HEK293 (cell line): ENCODE measurements at regions not wholly inside any gene's neighbourhood (a gene's known extent, or its start where the extent isn't known, plus 50 kb on each side); places are given as distances from the start of the nearest gene placed in this dataset.

Source experiments
- CTCF ChIA-PET: fragments of 350-600 bp; formaldehyde crosslinking; extraction: SDS; loops from one replicate; lab custom pipeline; 2021; ENCODE audit warnings: antibody characterized with exemption; lab: Yijun Ruan, JAX
- POLR2A ChIA-PET: fragments of 300-600 bp; formaldehyde crosslinking; extraction: SDS; loops from one replicate; lab custom pipeline; 2020; ENCODE audit warnings: antibody characterized with exemption, inconsistent platforms; lab: Yijun Ruan, JAX
- H3K27ac ChIP-seq: fragments of 200-500 bp; sonication (Bioruptor generic); 2 replicates; pipeline ENCODE4 v1.5.1; 2014; ENCODE audit warnings: low read depth, low read length, control low read depth, inconsistent platforms; ENCODE audit errors: extremely low read depth
- H3K36me3 ChIP-seq, 2 experiments: fragments of 200-500 bp in 1 of 2; sonication (Bioruptor generic) in 1 of 2; 1 replicate in 1 of 2; 2 replicates in 1 of 2; pipeline ENCODE4 v1.5.1; 2014 to 2017; ENCODE audit warnings: inconsistent platforms in 2 of 2, low read length in 2 of 2; ENCODE audit not compliant: control insufficient read depth in 2 of 2, insufficient read depth in 1 of 2
- H3K4me1 ChIP-seq: fragments of 200-500 bp; sonication (Bioruptor generic); 2 replicates; pipeline ENCODE4 v1.5.1; 2014; ENCODE audit warnings: mild to moderate bottlenecking, low read length, inconsistent platforms; ENCODE audit not compliant: control insufficient read depth, insufficient read depth
- H3K4me3 ChIP-seq: 2 replicates; pipeline ENCODE4 v1.5.1; 2011; ENCODE audit warnings: low read depth, mild to moderate bottlenecking, control low read depth, low read length, moderate library complexity
- H3K9me3 ChIP-seq: fragments of 200-500 bp; sonication (Bioruptor generic); 2 replicates; pipeline ENCODE4 v1.5.1; 2014; ENCODE audit warnings: low read depth, low read length, inconsistent platforms; ENCODE audit not compliant: control insufficient read depth, insufficient read depth
- CTCF ChIP-seq: fragments of 450-650 bp; formaldehyde crosslinking; IDR thresholded peaks from 2 replicates; pipeline ENCODE4 v1.5.1; 2016; ENCODE audit warnings: missing biosample characterization, missing genetic modification characterization
- MEIS1 ChIP-seq: sonication (generic); formaldehyde crosslinking; IDR thresholded peaks from 2 replicates; pipeline ENCODE4 v1.8.1; 2022; ENCODE audit warnings: missing genetic modification reagents, mild to moderate bottlenecking, borderline replicate concordance
- ZBTB8A ChIP-seq: fragments of 450-650 bp; formaldehyde crosslinking; IDR thresholded peaks from 2 replicates; pipeline ENCODE4 v1.5.1; 2016; ENCODE audit warnings: missing biosample characterization, missing genetic modification characterization
- ZEB2 ChIP-seq: fragments of 450-650 bp; formaldehyde crosslinking; IDR thresholded peaks from 2 replicates; pipeline ENCODE4 v1.5.1; 2016; ENCODE audit warnings: missing biosample characterization, missing genetic modification characterization
- ZNF112 ChIP-seq: fragments of 450-650 bp; formaldehyde crosslinking; IDR thresholded peaks from 2 replicates; pipeline ENCODE4 v1.5.0; 2017; ENCODE audit warnings: missing biosample characterization, missing genetic modification characterization
- ZNF175 ChIP-seq: fragments of 450-650 bp; formaldehyde crosslinking; IDR thresholded peaks from 2 replicates; pipeline ENCODE4 v1.5.1; 2016; ENCODE audit warnings: missing biosample characterization, missing genetic modification characterization
- ZNF221 ChIP-seq: fragments of 450-650 bp; formaldehyde crosslinking; IDR thresholded peaks from 2 replicates; pipeline ENCODE4 v1.5.1; 2017; ENCODE audit warnings: missing biosample characterization, missing genetic modification characterization, borderline replicate concordance
- ZNF24 ChIP-seq: fragments of 450-650 bp; formaldehyde crosslinking; IDR thresholded peaks from 2 replicates; pipeline ENCODE4 v1.5.1; 2016; ENCODE audit warnings: missing biosample characterization, missing genetic modification characterization
- ZNF26 ChIP-seq: fragments of 450-650 bp; formaldehyde crosslinking; IDR thresholded peaks from 2 replicates; pipeline ENCODE4 v1.5.1; 2016; ENCODE audit warnings: missing biosample characterization, missing genetic modification characterization
- ZNF341 ChIP-seq: fragments of 450-650 bp; formaldehyde crosslinking; IDR thresholded peaks from 2 replicates; pipeline ENCODE4; 2016; ENCODE audit warnings: low read depth, missing biosample characterization, missing genetic modification characterization
- ZNF521 ChIP-seq: fragments of 450-650 bp; formaldehyde crosslinking; IDR thresholded peaks from 2 replicates; pipeline ENCODE4 v1.5.1; 2017; ENCODE audit warnings: missing biosample characterization, mild to moderate bottlenecking, missing genetic modification characterization
- ZNF555 ChIP-seq: fragments of 450-650 bp; formaldehyde crosslinking; conservative IDR thresholded peaks from 2 replicates; pipeline ENCODE4 v1.5.1; 2017; ENCODE audit warnings: missing biosample characterization, mild to moderate bottlenecking, missing genetic modification characterization, inconsistent platforms
- ZNF561 ChIP-seq: fragments of 450-650 bp; IDR thresholded peaks from 2 replicates; pipeline ENCODE4 v1.5.1; 2018; ENCODE audit warnings: missing biosample characterization, missing genetic modification characterization, borderline replicate concordance
- ZNF585B ChIP-seq: fragments of 450-650 bp; formaldehyde crosslinking; IDR thresholded peaks from 2 replicates; pipeline ENCODE4 v1.5.1; 2016; ENCODE audit warnings: missing biosample characterization, missing genetic modification characterization
- ZNF596 ChIP-seq: fragments of 450-650 bp; IDR thresholded peaks from 2 replicates; pipeline ENCODE4 v1.5.0; 2018; ENCODE audit warnings: missing biosample characterization, mild to moderate bottlenecking, missing genetic modification characterization, moderate library complexity
- ZNF610 ChIP-seq: fragments of 450-650 bp; formaldehyde crosslinking; IDR thresholded peaks from 2 replicates; pipeline ENCODE4 v1.5.1; 2016; ENCODE audit warnings: missing biosample characterization, missing genetic modification characterization, borderline replicate concordance
- ZNF624 ChIP-seq: fragments of 450-650 bp; formaldehyde crosslinking; IDR thresholded peaks from 2 replicates; pipeline ENCODE4 v1.5.1; 2017; ENCODE audit warnings: missing biosample characterization, missing genetic modification characterization
- ZNF629 ChIP-seq: fragments of 450-650 bp; formaldehyde crosslinking; IDR thresholded peaks from 2 replicates; pipeline ENCODE4 v1.5.1; 2017; ENCODE audit warnings: missing biosample characterization, missing genetic modification characterization
- ZNF660 ChIP-seq: fragments of 450-650 bp; IDR thresholded peaks from 2 replicates; pipeline ENCODE4 v1.5.1; 2018; ENCODE audit warnings: missing biosample characterization, mild to moderate bottlenecking, missing genetic modification characterization
- ZNF830 ChIP-seq: fragments of 450-650 bp; IDR thresholded peaks from 2 replicates; pipeline ENCODE4 v1.5.0; 2018; ENCODE audit warnings: missing biosample characterization, missing genetic modification characterization, low read depth, mild to moderate bottlenecking, moderate library complexity
- TF ChIP-seq, protein P1 (sequence below): fragments of 450-650 bp; formaldehyde crosslinking; IDR thresholded peaks from 2 replicates; pipeline ENCODE4 v1.5.1; 2016; ENCODE audit warnings: missing biosample characterization, missing genetic modification characterization
- TF ChIP-seq, protein P2 (sequence below): fragments of 450-650 bp; formaldehyde crosslinking; IDR thresholded peaks from 2 replicates; pipeline ENCODE4; 2016; ENCODE audit warnings: missing biosample characterization, missing genetic modification characterization
- TF ChIP-seq, protein P3 (sequence below): IDR thresholded peaks from 2 replicates; pipeline ENCODE4 v1.6.1; 2011; ENCODE audit warnings: mild to moderate bottlenecking, low read depth, low read length, borderline replicate concordance
- TF ChIP-seq, protein P4 (sequence below): fragments of 450-650 bp; formaldehyde crosslinking; IDR thresholded peaks from 2 replicates; pipeline ENCODE4 v1.5.1; 2016; ENCODE audit warnings: missing biosample characterization, missing genetic modification characterization

DNA sequence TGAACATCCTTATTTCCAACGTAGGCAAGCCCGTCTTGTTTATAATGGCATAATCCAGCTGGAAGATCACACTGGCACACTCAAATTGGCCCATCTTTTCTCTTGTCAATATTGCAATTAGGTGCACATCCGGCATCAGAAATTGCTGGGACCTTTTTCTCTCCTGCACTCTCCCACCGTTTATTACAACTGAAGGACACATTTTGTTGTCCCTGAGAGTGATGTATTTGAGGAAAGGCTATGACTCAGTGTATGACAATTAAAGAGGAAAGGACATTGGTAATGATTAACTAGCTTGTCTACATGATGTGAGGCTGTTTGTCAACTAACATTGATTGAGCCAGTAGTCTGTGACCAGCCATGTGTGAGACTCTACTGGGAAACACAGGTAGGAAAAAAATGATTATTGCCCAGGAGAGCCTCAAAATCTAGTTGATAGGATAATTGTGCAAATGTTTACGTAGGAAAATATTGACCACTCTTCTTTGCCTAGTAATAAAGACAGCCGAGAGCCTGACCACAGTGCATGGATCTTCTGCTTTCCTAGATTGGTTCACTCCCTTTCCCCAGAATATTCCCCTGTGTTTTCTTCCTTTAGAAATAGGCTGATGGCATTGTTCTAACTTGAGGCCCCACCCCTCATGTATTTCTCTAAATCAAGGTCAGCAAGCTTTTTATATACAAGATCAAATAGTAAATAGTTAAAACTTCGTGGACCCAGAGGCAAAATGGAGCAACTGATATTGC, 230.0 kb upstream of the BTBD3 start (continued):
- TF ChIP-seq, protein P1, sequence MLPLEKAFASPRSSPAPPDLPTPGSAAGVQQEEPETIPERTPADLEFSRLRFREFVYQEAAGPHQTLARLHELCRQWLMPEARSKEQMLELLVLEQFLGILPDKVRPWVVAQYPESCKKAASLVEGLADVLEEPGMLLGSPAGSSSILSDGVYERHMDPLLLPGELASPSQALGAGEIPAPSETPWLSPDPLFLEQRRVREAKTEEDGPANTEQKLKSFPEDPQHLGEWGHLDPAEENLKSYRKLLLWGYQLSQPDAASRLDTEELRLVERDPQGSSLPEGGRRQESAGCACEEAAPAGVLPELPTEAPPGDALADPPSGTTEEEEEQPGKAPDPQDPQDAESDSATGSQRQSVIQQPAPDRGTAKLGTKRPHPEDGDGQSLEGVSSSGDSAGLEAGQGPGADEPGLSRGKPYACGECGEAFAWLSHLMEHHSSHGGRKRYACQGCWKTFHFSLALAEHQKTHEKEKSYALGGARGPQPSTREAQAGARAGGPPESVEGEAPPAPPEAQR: no peak
- no peak for TF ChIP-seq ZNF830 (tag by site-specific recombination)
- TF ChIP-seq ZNF175 (tag by site-specific recombination): no peak
- TF ChIP-seq ZNF596 (tag by site-specific recombination): no peak
- no peak for TF ChIP-seq ZNF112 (tag by site-specific recombination)

DNA sequence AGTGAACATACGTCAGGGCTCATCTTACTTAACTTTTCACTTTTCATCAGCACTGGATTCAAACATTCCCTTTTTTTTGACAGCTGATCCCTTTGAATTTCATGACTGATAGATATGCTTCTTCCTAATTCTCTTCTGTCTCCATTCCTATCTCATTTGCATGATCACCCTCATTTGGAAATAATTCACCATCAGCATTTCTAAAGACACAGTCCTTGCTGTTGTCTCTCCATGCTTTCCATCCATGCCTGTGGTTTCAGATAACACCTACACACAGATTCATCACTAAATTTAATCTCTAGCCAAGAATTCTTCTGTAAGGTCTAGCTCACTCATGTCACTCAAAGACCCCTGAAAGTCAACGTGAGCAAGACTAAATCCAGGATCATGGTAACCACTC, 228.4 kb upstream of the BTBD3 start:
- CTCF ChIA-PET: no interaction called here

GRCh38 chr20:11691766-11692165, 225.9 kb upstream of the BTBD3 start:
- Histone ChIP-seq H3K9me3 (no peaks in the 10 kb centered on the region), H3K4me1 (peaks cover 6% of the 10 kb centered on the region), H3K4me3 (no peak overlapping the region), H3K27ac (no peak overlapping the region), H3K36me3 (no peaks in the 10 kb centered on the region)
- POLR2A ChIA-PET: no interaction called here
- CTCF ChIA-PET: interaction anchor here (1.2 kb wide), 1 partner anchor 16 kb away, joined by 3 read pairs; no protein-coding TSS in a partner anchor
- TF ChIP-seq ZNF561 (tag by site-specific recombination): no peak
- no peak for TF ChIP-seq ZNF521 (tag by site-specific recombination)
- TF ChIP-seq, protein P2, sequence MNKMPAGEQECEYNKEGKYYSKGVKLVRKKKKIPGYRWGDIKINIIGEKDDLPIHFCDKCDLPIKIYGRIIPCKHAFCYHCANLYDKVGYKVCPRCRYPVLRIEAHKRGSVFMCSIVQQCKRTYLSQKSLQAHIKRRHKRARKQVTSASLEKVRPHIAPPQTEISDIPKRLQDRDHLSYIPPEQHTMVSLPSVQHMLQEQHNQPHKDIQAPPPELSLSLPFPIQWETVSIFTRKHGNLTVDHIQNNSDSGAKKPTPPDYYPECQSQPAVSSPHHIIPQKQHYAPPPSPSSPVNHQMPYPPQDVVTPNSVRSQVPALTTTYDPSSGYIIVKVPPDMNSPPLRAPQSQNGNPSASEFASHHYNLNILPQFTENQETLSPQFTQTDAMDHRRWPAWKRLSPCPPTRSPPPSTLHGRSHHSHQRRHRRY (tag by site-specific recombination): no peak
- TF ChIP-seq ZEB2 (tag by site-specific recombination): no peak
- no peak for TF ChIP-seq ZNF24
- TF ChIP-seq MEIS1 (CRISPR knock-in tag): no peak
- no peak for TF ChIP-seq ZNF629
- no peak for TF ChIP-seq ZNF610 (tag by site-specific recombination)
- TF ChIP-seq, protein P3, sequence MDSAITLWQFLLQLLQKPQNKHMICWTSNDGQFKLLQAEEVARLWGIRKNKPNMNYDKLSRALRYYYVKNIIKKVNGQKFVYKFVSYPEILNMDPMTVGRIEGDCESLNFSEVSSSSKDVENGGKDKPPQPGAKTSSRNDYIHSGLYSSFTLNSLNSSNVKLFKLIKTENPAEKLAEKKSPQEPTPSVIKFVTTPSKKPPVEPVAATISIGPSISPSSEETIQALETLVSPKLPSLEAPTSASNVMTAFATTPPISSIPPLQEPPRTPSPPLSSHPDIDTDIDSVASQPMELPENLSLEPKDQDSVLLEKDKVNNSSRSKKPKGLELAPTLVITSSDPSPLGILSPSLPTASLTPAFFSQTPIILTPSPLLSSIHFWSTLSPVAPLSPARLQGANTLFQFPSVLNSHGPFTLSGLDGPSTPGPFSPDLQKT: no peak
- no peak for TF ChIP-seq CTCF (tag by site-specific recombination)
- TF ChIP-seq, protein P1: no peak
- TF ChIP-seq, protein P4, sequence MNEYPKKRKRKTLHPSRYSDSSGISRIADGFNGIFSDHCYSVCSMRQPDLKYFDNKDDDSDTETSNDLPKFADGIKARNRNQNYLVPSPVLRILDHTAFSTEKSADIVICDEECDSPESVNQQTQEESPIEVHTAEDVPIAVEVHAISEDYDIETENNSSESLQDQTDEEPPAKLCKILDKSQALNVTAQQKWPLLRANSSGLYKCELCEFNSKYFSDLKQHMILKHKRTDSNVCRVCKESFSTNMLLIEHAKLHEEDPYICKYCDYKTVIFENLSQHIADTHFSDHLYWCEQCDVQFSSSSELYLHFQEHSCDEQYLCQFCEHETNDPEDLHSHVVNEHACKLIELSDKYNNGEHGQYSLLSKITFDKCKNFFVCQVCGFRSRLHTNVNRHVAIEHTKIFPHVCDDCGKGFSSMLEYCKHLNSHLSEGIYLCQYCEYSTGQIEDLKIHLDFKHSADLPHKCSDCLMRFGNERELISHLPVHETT (tag by site-specific recombination): no peak
- no peak for TF ChIP-seq ZNF341 (tag by site-specific recombination)

More for the DNA sequence above, 228.4 kb upstream of the BTBD3 start:
- Histone ChIP-seq H3K4me3 (no peak overlapping the region), H3K9me3 (no peaks in the 10 kb centered on the region), H3K4me1 (no peaks in the 10 kb centered on the region), H3K27ac (no peak overlapping the region), H3K36me3 (no peaks in the 10 kb centered on the region)
- POLR2A ChIA-PET: no interaction called here
- TF ChIP-seq ZNF341 (tag by site-specific recombination) (no peak), ZBTB8A (no peak), ZNF624 (tag by site-specific recombination) (no peak), ZNF221 (tag by site-specific recombination) (no peak), ZNF596 (tag by site-specific recombination) (no peak), ZNF26 (no peak), ZNF585B (tag by site-specific recombination) (no peak), ZNF660 (no peak), ZNF555 (no peak)
